NCI-H226 (cell line): ENCODE measurements at regions not wholly inside any gene's neighbourhood (a gene's known extent, or its start where the extent isn't known, plus 50 kb on each side); places are given as distances from the start of the nearest gene placed in this dataset.
"Not testable (repeated sequence)": the region's sequence is repeated elsewhere in the genome, so short reads cannot be mapped to it uniquely, and the experiment has no call there.

Experiments used
- DNase-seq: peaks from one replicate; pipeline ENCODE4 v3.0.0-alpha.2; 2015

GRCh38 chr7:156374335-156374734, 266.2 kb upstream of the RNF32 start:
- no peak for DNase-seq

GRCh38 chr7:156369929-156370328, 270.6 kb upstream of the RNF32 start:
- DNase-seq: not testable (repeated sequence)

- DNase-seq: no peak
Measured at GRCh38 chr7:156368053-156368843, 272.3 kb upstream of the RNF32 start.

- DNase-seq: no peak
Measured at GRCh38 chr7:156363751-156364150, 276.8 kb upstream of the RNF32 start.

GRCh38 chr7:156360835-156361234, 279.7 kb upstream of the RNF32 start:
- no peak for DNase-seq

- DNase-seq: no peak
Measured at GRCh38 chr7:156356551-156356950, 284.0 kb upstream of the RNF32 start.

GRCh38 chr7:156353352-156353751, 287.2 kb upstream of the RNF32 start:
- DNase-seq: no peak

GRCh38 chr7:156347703-156348248, 292.8 kb upstream of the RNF32 start:
- not testable (repeated sequence) for DNase-seq

- no peak for DNase-seq
Measured at GRCh38 chr7:156347132-156347531, 293.4 kb upstream of the RNF32 start.

- no peak for DNase-seq
Measured at GRCh38 chr7:156344595-156344994, 296.0 kb upstream of the RNF32 start.

GRCh38 chr7:156334636-156335035, 305.9 kb upstream of the RNF32 start:
- DNase-seq: no peak

GRCh38 chr7:156327916-156328315, 312.7 kb upstream of the RNF32 start:
- DNase-seq: no peak

- no peak for DNase-seq
Measured at GRCh38 chr7:156327474-156327873, 313.1 kb upstream of the RNF32 start.

- DNase-seq: no peak
Measured at GRCh38 chr7:156324201-156324600, 316.4 kb upstream of the RNF32 start.

GRCh38 chr7:156321430-156321829, 319.1 kb upstream of the RNF32 start:
- not testable (repeated sequence) for DNase-seq

GRCh38 chr7:156318926-156319325, 321.6 kb upstream of the RNF32 start:
- no peak for DNase-seq

GRCh38 chr7:156318426-156318825, 322.1 kb upstream of the RNF32 start:
- no peak for DNase-seq

- no peak for DNase-seq
Measured at GRCh38 chr7:156309016-156309620, 331.5 kb upstream of the RNF32 start.

- DNase-seq: no peak
Measured at GRCh38 chr7:156307193-156307592, 333.4 kb upstream of the RNF32 start.

- DNase-seq: no peak
Measured at GRCh38 chr7:156305351-156305750, 335.2 kb upstream of the RNF32 start.

GRCh38 chr7:156282816-156283215, 357.8 kb upstream of the RNF32 start:
- no peak for DNase-seq

GRCh38 chr7:156279635-156280034, 360.9 kb upstream of the RNF32 start:
- no peak for DNase-seq

GRCh38 chr7:156275292-156275691, 365.3 kb upstream of the RNF32 start:
- no peak for DNase-seq

GRCh38 chr7:156274557-156274956, 366.0 kb upstream of the RNF32 start:
- no peak for DNase-seq
